Right hindlimb (tissue), 1 donor: ENCODE measurements at regions not wholly inside any gene's neighbourhood (a gene's known extent, or its start where the extent isn't known, plus 50 kb on each side); places are given as distances from the start of the nearest gene placed in this dataset.
"Not testable (repeated sequence)": the region's sequence is repeated elsewhere in the genome, so short reads cannot be mapped to it uniquely, and the experiment has no call there.

ENCODE experiments used
- DNase-seq: peaks from one replicate; pipeline ENCODE4 v3.0.0-alpha.2; 2018

DNA sequence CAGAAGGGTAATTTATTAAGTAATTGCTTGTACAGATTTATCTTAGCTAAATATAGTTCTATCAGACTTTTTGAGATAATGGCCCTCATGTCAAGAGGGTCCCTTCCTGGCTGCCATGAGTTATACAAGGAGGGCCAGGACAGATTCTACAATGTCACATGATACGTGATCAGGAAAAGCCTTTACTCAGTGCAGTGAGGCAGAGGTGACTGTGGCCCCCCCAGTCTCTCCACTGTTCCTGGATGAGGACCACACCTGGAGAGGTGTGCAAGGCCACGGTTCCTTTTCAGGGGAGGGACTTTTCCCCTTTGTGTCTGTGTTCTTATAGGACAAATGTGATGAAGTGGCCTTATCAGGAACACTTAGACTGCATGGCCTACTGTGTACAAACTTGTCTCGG lies 54.3 kb upstream of the LRCH1 start:
- no peak for DNase-seq

GRCh38 chr13:46496086-46496485 lies 56.9 kb upstream of the LRCH1 start:
- no peak for DNase-seq

GRCh38 chr13:46495651-46496050 lies 57.3 kb upstream of the LRCH1 start:
- DNase-seq = peak; percentile 33

GRCh38 chr13:46495066-46495465 lies 57.9 kb upstream of the LRCH1 start:
- no peak for DNase-seq

GRCh38 chr13:46492946-46493345 lies 60.0 kb upstream of the LRCH1 start:
- no peak for DNase-seq

GRCh38 chr13:46491641-46492040 lies 61.3 kb upstream of the LRCH1 start:
- DNase-seq = no peak

DNA sequence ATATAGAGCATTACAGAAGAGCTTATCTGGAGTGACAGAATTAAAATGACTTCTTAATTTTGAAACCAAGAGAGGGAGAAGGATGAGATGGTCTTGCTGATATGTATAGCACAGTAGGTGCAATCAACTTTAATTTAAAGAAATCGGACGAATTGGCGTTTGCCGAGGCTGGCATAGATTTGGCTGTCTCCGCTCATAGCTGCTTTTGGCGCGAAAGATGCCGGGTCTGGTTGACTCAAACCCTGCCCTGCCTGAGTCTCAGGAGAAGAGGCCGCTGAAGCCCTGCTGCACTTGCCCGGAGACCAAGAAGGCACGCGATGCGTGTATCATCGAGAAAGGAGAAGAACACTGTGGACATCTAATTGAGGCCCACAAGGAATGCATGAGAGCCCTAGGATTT lies 62.3 kb upstream of the LRCH1 start:
- not testable (repeated sequence) for DNase-seq

DNA sequence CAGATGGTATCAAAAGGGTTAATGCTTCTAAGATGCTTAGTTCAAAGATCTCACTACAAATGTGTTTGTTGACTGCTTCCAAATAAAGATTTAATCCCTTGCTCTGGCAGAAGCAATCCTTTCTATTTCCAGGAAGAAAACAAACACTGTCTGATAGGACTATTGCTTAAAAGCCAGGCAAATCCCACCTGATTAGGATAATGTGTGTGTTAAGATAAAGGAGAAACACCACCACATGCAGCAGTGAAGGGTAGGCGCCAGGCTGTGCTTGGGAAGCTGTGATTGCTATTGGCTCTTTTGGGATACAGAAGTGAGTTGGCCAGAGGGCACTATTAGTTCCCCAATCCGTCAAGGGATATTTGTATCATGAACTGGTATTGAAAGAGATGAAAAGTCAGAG lies 62.8 kb upstream of the LRCH1 start:
- no peak for DNase-seq

GRCh38 chr13:46489586-46490023 lies 63.4 kb upstream of the LRCH1 start:
- peak; percentile 50 for DNase-seq

DNA sequence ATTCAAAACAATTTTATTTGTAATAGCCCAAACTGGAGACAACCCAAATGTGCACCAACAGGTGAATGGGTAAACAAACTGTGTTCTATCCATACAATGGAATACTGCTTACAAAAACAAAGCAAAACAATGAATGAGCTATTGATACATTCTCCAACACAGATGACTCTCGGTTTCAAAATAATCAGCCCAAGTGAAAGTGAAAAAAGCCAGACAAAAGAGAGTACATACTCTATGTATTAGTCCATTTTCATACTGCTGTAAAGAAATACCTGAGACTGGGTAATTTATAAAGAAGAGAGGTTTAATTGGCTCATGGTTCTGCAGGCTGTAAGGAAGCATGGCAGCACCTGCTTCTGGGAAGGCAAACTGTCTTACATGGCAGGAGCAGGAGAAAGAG lies 65.2 kb upstream of the LRCH1 start:
- no peak for DNase-seq

- no peak for DNase-seq
Observed at GRCh38 chr13:46486270-46486669, 66.7 kb upstream of the LRCH1 start.

DNA sequence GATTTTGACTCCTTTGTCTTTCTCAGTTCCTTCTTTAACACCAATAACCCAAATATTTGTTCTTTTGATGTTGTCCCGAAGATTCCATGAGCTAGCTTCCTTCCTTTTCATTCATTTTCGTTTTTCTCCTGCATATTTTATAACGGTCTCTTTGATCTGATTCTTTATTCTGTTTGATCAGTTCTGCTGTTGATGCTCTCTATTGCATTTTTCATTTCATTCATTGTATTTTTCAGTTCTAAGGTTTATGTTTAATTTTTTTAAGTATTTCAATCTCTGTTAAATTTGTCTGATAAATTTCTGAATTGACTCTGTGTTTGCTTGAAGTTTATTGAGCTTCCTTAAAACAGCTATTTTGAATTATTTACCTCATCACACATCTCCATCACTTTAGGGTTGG lies 68.4 kb upstream of the LRCH1 start:
- DNase-seq = no peak

GRCh38 chr13:46481166-46481565 lies 71.8 kb upstream of the LRCH1 start:
- DNase-seq = no peak

DNA sequence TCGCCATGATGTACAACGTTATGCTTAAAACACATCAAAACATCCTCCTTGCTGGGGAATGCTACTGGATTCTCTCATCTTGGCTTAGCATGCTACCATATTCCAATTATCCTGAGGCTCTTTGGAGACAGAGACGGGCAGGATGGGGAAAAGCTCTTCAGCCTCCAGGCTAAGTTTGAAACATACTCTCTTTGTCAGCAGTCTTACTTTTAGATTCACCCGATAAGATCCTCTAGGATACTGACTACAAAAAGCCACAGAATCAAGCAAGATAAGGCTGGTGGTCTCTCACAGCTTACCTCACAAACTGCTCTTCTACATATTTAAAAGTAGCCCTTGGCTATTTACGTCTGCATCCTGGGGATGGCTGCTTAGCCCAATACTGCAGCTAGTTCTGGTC lies 72.8 kb upstream of the LRCH1 start:
- no peak for DNase-seq

DNA sequence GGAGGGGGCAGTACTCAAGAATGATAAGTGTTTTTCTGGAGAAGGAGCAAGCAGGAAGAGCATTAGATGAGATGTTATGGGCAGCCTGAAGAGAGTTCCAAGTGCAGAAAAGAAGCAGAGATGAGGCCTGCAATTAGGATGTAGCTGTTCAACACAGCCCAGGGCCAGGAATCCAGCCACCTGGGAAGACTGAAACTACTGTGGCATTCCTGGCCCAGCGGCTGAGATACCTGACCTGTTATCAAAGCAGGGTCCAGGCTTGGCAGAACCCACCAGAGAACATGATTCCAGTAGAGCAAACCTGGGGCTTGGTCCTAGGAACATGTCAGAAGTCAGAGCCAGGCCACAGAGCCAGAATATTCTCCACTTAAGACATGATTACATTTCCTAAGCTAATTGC lies 73.3 kb upstream of the LRCH1 start:
- DNase-seq = no peak

GRCh38 chr13:46479283-46479682 lies 73.7 kb upstream of the LRCH1 start:
- DNase-seq = no peak

- no peak for DNase-seq
Observed at GRCh38 chr13:46478651-46479050, 74.3 kb upstream of the LRCH1 start.

- no peak for DNase-seq
Observed at GRCh38 chr13:46476174-46476573, 76.8 kb upstream of the LRCH1 start.

DNA sequence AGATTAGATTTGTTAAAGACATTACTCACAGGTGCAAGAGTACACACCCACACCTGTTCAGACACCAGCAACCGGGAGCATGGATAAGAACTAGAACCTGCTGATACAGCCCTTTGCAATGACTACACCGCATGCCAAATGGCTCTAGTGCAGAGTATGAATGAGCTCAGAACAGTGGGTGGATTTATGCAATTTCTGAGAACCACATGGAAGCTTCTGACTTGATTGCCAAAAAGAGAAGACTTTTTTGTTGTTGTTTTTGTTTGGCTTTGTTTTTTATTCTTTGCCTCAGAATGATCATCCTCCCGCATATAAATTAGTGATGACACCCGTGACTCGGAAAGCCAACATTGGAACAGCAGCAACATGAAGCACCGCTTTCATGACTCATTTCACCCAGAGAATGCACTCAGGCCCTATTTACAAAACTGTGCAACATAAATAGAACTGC lies 77.4 kb upstream of the LRCH1 start:
- no peak for DNase-seq

DNA sequence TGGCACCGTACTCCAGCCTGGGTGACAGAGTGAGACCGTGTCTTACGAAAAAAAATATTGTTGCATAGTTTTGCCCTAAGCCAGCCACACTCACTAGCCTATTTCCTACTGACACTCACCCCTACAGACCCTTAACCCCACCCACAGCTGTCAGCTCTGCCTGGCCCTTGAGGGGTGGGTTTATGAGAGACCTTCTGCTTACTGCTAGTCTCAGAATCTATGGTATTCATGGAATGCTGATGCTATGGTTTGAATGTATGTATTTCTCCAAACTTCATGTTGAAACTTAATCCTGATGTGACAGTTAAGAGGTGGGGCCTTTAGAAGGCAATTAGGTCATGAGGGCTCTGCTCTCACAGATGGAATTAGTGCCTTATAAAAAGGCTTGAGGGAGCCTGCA lies 79.2 kb upstream of the LRCH1 start:
- no peak for DNase-seq

GRCh38 chr13:46472384-46472783 lies 80.6 kb upstream of the LRCH1 start:
- no peak for DNase-seq

DNA sequence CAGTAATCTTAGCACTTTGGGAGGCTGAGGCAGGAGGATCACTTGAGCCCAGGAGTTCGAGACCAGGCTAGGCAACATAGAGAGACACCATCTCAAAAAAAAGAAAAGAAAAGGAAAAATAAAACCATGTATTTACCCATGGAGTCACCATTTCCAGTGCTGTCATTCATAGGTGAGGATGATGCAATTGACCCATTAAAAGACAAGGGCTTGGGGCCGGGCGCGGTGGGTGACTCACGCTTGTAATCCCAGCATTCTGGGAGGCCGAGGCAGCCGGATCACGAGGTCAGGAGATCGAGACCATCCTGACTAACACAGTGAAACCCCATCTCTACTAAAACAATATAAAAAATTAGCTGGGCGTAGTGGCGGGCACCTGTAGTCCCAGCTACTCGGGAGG lies 82.6 kb upstream of the RUBCNL start:
- DNase-seq = not testable (repeated sequence)

- DNase-seq = no peak
Observed at GRCh38 chr13:46468570-46469463, 81.8 kb upstream of the RUBCNL start.

DNA sequence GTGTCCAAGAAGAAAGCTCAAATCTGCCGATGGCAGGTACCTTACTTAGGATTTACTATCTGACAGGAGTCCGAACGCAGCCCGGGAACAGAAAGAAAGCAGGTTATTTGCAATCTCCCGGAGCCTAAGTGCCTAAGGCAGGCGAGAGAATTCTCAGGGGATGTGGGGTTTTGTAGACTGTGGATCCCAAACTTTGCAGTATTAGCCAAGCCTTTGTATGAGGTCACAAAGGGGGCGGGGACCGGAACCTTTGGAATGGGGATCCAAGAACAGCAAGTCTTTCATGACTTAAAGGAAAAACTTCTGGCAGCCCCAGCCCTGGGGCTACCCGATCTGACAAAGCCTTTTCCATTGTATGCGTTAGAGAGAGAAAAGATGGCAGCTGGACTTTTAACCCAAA lies 80.6 kb upstream of the RUBCNL start:
- DNase-seq = not testable (repeated sequence)

GRCh38 chr13:46466074-46466473 lies 79.0 kb upstream of the RUBCNL start:
- not testable (repeated sequence) for DNase-seq
